SK-N-SH (cell line): ENCODE measurements at regions not wholly inside any gene's neighbourhood (a gene's known extent, or its start where the extent isn't known, plus 50 kb on each side); places are given as distances from the start of the nearest gene placed in this dataset.

Experiments used
- CTCF ChIA-PET: fragments of 300-600, 350-600 bp; formaldehyde crosslinking; extraction: SDS; loops from one replicate; lab custom pipeline; 2021; lab: Yijun Ruan, JAX
- POLR2A ChIA-PET: fragments of 350-600 bp; sonication (Branson Sonifier 250); formaldehyde crosslinking; extraction: SDS; loops from one replicate; lab custom pipeline; 2020; ENCODE audit warnings: antibody characterized with exemption, inconsistent platforms; lab: Yijun Ruan, JAX
- DNase-seq: peaks from one replicate; pipeline ENCODE4 v3.0.0; 2012
- H2AFZ ChIP-seq: fragments of 200-600 bp; sonication (generic); 2 replicates; pipeline ENCODE4 v1.8.1; 2016; ENCODE audit warnings: antibody characterized with exemption, mild to moderate bottlenecking, low read depth
- H3F3A ChIP-seq: fragments of 200-600 bp; sonication (generic); replicated peaks from 2 replicates; pipeline ENCODE3; 2016; ENCODE audit warnings: antibody characterized with exemption, mild to moderate bottlenecking; ENCODE audit not compliant: insufficient read depth
- H3K27ac ChIP-seq, 2 experiments: fragments of 200-500 bp in 1 of 2; fragments of 200-600 bp in 1 of 2; sonication (Bioruptor generic) in 1 of 2; sonication (generic), shearing (Covaris generic) in 1 of 2; 2 replicates each; pipeline versions ENCODE4 v1.5.1 to v1.6.1; 2014 to 2016; ENCODE audit warnings: low read depth in 2 of 2, inconsistent platforms in 1 of 2, low read length in 1 of 2, mild to moderate bottlenecking in 1 of 2, mixed read lengths in 1 of 2
- H3K27me3 ChIP-seq: fragments of 200-600 bp; sonication (generic), shearing (Covaris generic); 2 replicates; pipeline ENCODE4 v1.6.1; 2016; ENCODE audit warnings: mixed run types; ENCODE audit not compliant: insufficient read depth
- H3K36me3 ChIP-seq, 2 experiments: fragments of 200-500 bp in 1 of 2; fragments of 200-600 bp in 1 of 2; sonication (Bioruptor generic) in 1 of 2; sonication (generic) in 1 of 2; replicated peaks in 1 of 2; 2 replicates each; pipeline versions ENCODE3 to v1.5.1; 2014 to 2016; ENCODE audit warnings: low read length in 1 of 2, mild to moderate bottlenecking in 1 of 2; ENCODE audit not compliant: insufficient read depth in 2 of 2, control insufficient read depth in 1 of 2
- H3K4me1 ChIP-seq, 2 experiments: fragments of 200-500 bp in 1 of 2; fragments of 200-600 bp in 1 of 2; sonication (Bioruptor generic) in 1 of 2; sonication (generic), shearing (Covaris generic) in 1 of 2; 2 replicates each; pipeline versions ENCODE4 v1.5.1 to v1.6.1; 2014 to 2016; ENCODE audit warnings: low read depth in 1 of 2, low read length in 1 of 2, mixed run types in 1 of 2; ENCODE audit not compliant: insufficient read depth in 2 of 2, control insufficient read depth in 1 of 2
- H3K4me2 ChIP-seq: fragments of 200-600 bp; sonication (generic), shearing (Covaris generic); 2 replicates; pipeline ENCODE4 v1.6.1; 2017; ENCODE audit warnings: mixed run types
- H3K4me3 ChIP-seq, 2 experiments: fragments of 200-500 bp in 1 of 2; fragments of 200-600 bp in 1 of 2; sonication (Bioruptor generic) in 1 of 2; sonication (generic), shearing (Covaris generic) in 1 of 2; 2 replicates each; pipeline versions ENCODE4 v1.5.1 to v1.8.1; 2014 to 2016; ENCODE audit warnings: low read depth in 2 of 2, inconsistent platforms in 1 of 2, low read length in 1 of 2, mild to moderate bottlenecking in 1 of 2, mixed read lengths in 1 of 2, moderate library complexity in 1 of 2
- H3K79me2 ChIP-seq: fragments of 200-600 bp; sonication (generic); 2 replicates; pipeline ENCODE4 v1.8.1; 2017; ENCODE audit warnings: mild to moderate bottlenecking; ENCODE audit not compliant: insufficient read depth
- H3K9ac ChIP-seq: fragments of 200-600 bp; sonication (generic); 2 replicates; pipeline ENCODE4 v1.6.1; 2017; ENCODE audit warnings: mixed run types
- H3K9me2 ChIP-seq: fragments of 200-600 bp; sonication (generic); 2 replicates; pipeline ENCODE4 v1.6.1; 2017; ENCODE audit warnings: mixed run types
- H3K9me3 ChIP-seq: fragments of 200-600 bp; sonication (generic); 2 replicates; pipeline ENCODE4 v1.6.1; 2017; ENCODE audit warnings: mixed run types, mild to moderate bottlenecking, moderate library complexity
- H4K20me1 ChIP-seq: fragments of 200-600 bp; sonication (generic); 2 replicates; pipeline ENCODE4 v1.6.1; 2017; ENCODE audit warnings: mild to moderate bottlenecking, mixed run types; ENCODE audit not compliant: insufficient read depth
- CHD2 ChIP-seq: fragments of 150-350 bp; IDR thresholded peaks from 2 replicates; pipeline ENCODE4 v1.6.1; 2018; ENCODE audit warnings: low read length; ENCODE audit not compliant: partially characterized antibody
- EZH2phosphoT487 ChIP-seq: fragments of 200-600 bp; sonication (generic); IDR thresholded peaks from 2 replicates; pipeline ENCODE4 v1.6.1; 2017; ENCODE audit warnings: low read depth, mixed run types, mild to moderate bottlenecking, antibody characterized with exemption, moderate library complexity, borderline replicate concordance
- FOSL2 ChIP-seq: IDR thresholded peaks from 2 replicates; pipeline ENCODE4 v1.4.0; 2012; ENCODE audit warnings: low read depth, mild to moderate bottlenecking, moderate library complexity, borderline replicate concordance
- FOXJ3 ChIP-seq: sonication (generic); formaldehyde crosslinking; IDR thresholded peaks from 2 replicates; pipeline ENCODE4 v1.5.1; 2020; ENCODE audit warnings: mild to moderate bottlenecking, missing genetic modification reagents
- GABPA ChIP-seq: IDR thresholded peaks from 2 replicates; pipeline ENCODE4 v1.4.0; 2012; ENCODE audit warnings: low read depth, mild to moderate bottlenecking
- MAX ChIP-seq: IDR thresholded peaks from 2 replicates; pipeline ENCODE4 v1.4.0; 2012; ENCODE audit warnings: low read depth
- MXI1 ChIP-seq: IDR thresholded peaks from 2 replicates; pipeline ENCODE4 v1.6.1; 2012; ENCODE audit warnings: mild to moderate bottlenecking, low read depth, low read length, improper control_type of control experiment
- NRF1 ChIP-seq: IDR thresholded peaks from 2 replicates; pipeline ENCODE4 v1.6.1; 2012; ENCODE audit warnings: low read depth, mild to moderate bottlenecking, low read length
- POLR2AphosphoS5 ChIP-seq: IDR thresholded peaks from 2 replicates; pipeline ENCODE4 v1.6.1; 2012; ENCODE audit warnings: low read depth, low read length
- RFX5 ChIP-seq: IDR thresholded peaks from 2 replicates; pipeline ENCODE4 v1.6.1; 2012; ENCODE audit warnings: mild to moderate bottlenecking, improper control_type of control experiment, low read length
- RXRA ChIP-seq: IDR thresholded peaks from 2 replicates; pipeline ENCODE4 v1.4.0; 2012; ENCODE audit warnings: low read depth, mild to moderate bottlenecking, borderline replicate concordance
- TAF1 ChIP-seq: IDR thresholded peaks from 2 replicates; pipeline ENCODE4 v1.6.1; 2012; ENCODE audit warnings: low read depth, mild to moderate bottlenecking, low read length, moderate library complexity, borderline replicate concordance
- WGBS: methylation state at CpG from one replicate; pipeline ENCODE4 v1.1.6; 2017; ENCODE audit warnings: low lambda C conversion rate; 5-methylcytosine and 5-hydroxymethylcytosine counted together
- TF ChIP-seq, protein P1 (sequence below): fragments of 200-600 bp; sonication (generic); IDR thresholded peaks from 2 replicates; pipeline ENCODE4 v1.6.1; 2017; ENCODE audit warnings: antibody characterized with exemption, mild to moderate bottlenecking, moderate library complexity
- TF ChIP-seq, protein P2 (sequence below): fragments of 150-350 bp; IDR thresholded peaks from 2 replicates; pipeline ENCODE4 v1.6.1; 2017; ENCODE audit warnings: antibody characterized with exemption, low read length, low read depth, borderline replicate concordance
- TF ChIP-seq, protein P3 (sequence below): IDR thresholded peaks from 2 replicates; pipeline ENCODE4; 2012
- TF ChIP-seq, protein P4 (sequence below): IDR thresholded peaks from 2 replicates; pipeline ENCODE4 v1.4.0; 2012; ENCODE audit warnings: low read depth, borderline replicate concordance
- TF ChIP-seq, protein P5 (sequence below): fragments of 150-350 bp; IDR thresholded peaks from 2 replicates; pipeline ENCODE4 v1.6.1; 2016; ENCODE audit warnings: mild to moderate bottlenecking, low read depth, low read length

DNA sequence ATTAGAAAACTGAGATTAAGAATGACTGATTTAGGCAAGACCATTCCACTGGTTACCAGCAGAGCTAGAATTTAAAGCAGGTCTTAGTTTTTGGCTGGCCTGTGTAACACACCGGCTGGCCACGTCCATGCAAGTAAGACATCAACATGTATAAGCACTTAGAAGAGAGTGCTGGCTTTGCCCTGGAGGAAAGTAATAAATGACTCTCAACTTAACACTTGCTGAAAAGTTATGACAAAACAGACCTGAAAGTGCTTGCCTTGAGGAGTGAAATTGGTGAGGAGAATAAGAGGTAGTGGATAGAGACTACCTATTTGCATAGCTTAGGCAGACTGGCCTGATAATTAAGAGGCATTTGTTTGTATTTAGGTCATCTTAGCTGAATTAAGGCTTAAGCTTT, 165.7 kb upstream of the KCNJ3 start:
- 36% methylated on average over 2 of the region's 2 CpGs for WGBS
- Histone ChIP-seq H4K20me1 (no peaks in the 10 kb centered on the region), H3K79me2 (no peaks in the 10 kb centered on the region), H3K9ac (no peak overlapping the region), H2AFZ (no peak overlapping the region), H3F3A (no peaks in the 10 kb centered on the region), H3K36me3 (no peaks in the 10 kb centered on the region), H3K4me2 (no peak overlapping the region), H3K27me3 (no peaks in the 10 kb centered on the region), H3K9me3 (no peaks in the 10 kb centered on the region), H3K9me2 (no peaks in the 10 kb centered on the region), H3K4me3 (no peak overlapping the region), H3K27ac (no peak overlapping the region), H3K4me1 (no peaks in the 10 kb centered on the region)
- TF ChIP-seq, protein P1, sequence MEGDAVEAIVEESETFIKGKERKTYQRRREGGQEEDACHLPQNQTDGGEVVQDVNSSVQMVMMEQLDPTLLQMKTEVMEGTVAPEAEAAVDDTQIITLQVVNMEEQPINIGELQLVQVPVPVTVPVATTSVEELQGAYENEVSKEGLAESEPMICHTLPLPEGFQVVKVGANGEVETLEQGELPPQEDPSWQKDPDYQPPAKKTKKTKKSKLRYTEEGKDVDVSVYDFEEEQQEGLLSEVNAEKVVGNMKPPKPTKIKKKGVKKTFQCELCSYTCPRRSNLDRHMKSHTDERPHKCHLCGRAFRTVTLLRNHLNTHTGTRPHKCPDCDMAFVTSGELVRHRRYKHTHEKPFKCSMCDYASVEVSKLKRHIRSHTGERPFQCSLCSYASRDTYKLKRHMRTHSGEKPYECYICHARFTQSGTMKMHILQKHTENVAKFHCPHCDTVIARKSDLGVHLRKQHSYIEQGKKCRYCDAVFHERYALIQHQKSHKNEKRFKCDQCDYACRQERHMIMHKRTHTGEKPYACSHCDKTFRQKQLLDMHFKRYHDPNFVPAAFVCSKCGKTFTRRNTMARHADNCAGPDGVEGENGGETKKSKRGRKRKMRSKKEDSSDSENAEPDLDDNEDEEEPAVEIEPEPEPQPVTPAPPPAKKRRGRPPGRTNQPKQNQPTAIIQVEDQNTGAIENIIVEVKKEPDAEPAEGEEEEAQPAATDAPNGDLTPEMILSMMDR = no peak
- TF ChIP-seq RFX5 = no peak
- no peak for TF ChIP-seq RXRA
- TF ChIP-seq, protein P2, sequence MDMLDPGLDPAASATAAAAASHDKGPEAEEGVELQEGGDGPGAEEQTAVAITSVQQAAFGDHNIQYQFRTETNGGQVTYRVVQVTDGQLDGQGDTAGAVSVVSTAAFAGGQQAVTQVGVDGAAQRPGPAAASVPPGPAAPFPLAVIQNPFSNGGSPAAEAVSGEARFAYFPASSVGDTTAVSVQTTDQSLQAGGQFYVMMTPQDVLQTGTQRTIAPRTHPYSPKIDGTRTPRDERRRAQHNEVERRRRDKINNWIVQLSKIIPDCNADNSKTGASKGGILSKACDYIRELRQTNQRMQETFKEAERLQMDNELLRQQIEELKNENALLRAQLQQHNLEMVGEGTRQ = no peak
- TF ChIP-seq MAX = no peak
- TF ChIP-seq TAF1 = no peak
- no peak for TF ChIP-seq POLR2AphosphoS5
- TF ChIP-seq, protein P3, sequence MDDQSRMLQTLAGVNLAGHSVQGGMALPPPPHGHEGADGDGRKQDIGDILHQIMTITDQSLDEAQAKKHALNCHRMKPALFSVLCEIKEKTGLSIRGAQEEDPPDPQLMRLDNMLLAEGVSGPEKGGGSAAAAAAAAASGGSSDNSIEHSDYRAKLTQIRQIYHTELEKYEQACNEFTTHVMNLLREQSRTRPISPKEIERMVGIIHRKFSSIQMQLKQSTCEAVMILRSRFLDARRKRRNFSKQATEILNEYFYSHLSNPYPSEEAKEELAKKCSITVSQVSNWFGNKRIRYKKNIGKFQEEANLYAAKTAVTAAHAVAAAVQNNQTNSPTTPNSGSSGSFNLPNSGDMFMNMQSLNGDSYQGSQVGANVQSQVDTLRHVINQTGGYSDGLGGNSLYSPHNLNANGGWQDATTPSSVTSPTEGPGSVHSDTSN = no peak
- POLR2A ChIA-PET = no interaction called here
- DNase-seq = no peak
- CTCF ChIA-PET = interaction anchor here (1.1 to 1.5 kb wide), 2 partner anchors 18 to 46 kb away, joined by 3 read pairs; no protein-coding TSS in a partner anchor

DNA sequence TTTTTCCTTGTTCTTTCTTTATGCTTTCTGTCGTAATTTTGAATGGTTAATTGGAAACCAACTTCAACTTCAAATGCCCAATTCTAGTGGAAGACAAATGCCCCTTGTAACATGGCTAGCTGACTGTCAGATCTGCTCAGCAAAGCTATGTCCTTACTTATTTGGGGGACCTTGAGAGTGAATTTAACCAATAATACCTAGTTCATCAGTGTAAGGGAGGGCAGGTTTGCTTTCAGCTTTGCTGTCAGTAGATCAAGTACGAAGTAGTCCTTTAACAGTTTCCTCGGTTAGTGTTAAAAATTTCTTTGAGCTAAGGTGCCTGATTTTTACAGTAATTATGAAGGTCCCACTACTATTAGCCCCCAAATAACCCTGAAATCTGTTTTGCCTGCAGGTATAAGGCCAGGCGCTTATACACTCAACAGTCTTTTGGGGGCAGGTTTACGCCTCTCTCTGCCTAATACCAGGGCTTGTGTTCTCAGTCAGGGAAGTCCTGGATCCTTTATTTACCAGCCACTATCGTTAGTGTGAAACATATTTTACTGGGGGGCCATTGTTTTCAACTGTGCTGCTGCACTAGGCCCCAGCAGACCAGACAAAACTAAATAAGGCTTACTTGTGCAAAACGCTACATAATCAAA, 165.1 kb upstream of the KCNJ3 start:
- Histone ChIP-seq H2AFZ (no peak overlapping the region), H3K4me2 (no peak overlapping the region), H3K9ac (no peak overlapping the region), H3K36me3 (no peaks in the 10 kb centered on the region), H4K20me1 (no peaks in the 10 kb centered on the region), H3K9me3 (no peaks in the 10 kb centered on the region), H3K27ac (no peak overlapping the region), H3K4me3 (no peak overlapping the region), H3K9me2 (no peaks in the 10 kb centered on the region), H3K27me3 (no peaks in the 10 kb centered on the region), H3K4me1 (no peaks in the 10 kb centered on the region), H3F3A (no peaks in the 10 kb centered on the region), H3K79me2 (no peaks in the 10 kb centered on the region)
- WGBS = 35% methylated on average over 7 of the region's 7 CpGs
- DNase-seq = no peak
- ChIA-PET POLR2A (no interaction called here), CTCF (interaction anchor here (1.1 to 1.5 kb wide), 2 partner anchors 17 to 46 kb away, joined by 3 read pairs; no protein-coding TSS in a partner anchor)
- no peak for TF ChIP-seq RXRA
- TF ChIP-seq RFX5 = no peak
- TF ChIP-seq FOXJ3 (CRISPR knock-in tag) = no peak
- TF ChIP-seq FOSL2 = no peak
- TF ChIP-seq, protein P4, sequence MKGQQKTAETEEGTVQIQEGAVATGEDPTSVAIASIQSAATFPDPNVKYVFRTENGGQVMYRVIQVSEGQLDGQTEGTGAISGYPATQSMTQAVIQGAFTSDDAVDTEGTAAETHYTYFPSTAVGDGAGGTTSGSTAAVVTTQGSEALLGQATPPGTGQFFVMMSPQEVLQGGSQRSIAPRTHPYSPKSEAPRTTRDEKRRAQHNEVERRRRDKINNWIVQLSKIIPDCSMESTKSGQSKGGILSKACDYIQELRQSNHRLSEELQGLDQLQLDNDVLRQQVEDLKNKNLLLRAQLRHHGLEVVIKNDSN = no peak
- TF ChIP-seq, protein P5, sequence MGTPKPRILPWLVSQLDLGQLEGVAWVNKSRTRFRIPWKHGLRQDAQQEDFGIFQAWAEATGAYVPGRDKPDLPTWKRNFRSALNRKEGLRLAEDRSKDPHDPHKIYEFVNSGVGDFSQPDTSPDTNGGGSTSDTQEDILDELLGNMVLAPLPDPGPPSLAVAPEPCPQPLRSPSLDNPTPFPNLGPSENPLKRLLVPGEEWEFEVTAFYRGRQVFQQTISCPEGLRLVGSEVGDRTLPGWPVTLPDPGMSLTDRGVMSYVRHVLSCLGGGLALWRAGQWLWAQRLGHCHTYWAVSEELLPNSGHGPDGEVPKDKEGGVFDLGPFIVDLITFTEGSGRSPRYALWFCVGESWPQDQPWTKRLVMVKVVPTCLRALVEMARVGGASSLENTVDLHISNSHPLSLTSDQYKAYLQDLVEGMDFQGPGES = no peak
- TF ChIP-seq GABPA = no peak
- TF ChIP-seq NRF1 = no peak
- no peak for TF ChIP-seq EZH2phosphoT487
- TF ChIP-seq MXI1 = no peak
- no peak for TF ChIP-seq CHD2
